H1 (cell line): ENCODE measurements at regions not wholly inside any gene's neighbourhood (a gene's known extent, or its start where the extent isn't known, plus 50 kb on each side); places are given as distances from the start of the nearest gene placed in this dataset.

Source experiments
- CTCF ChIA-PET: fragments of 300-600 bp; sonication (Branson Sonifier 250); formaldehyde crosslinking; loops from one replicate; lab custom pipeline; 2021; ENCODE audit not compliant: partially characterized antibody; lab: Charles Lee
- POLR2A ChIA-PET: fragments of 300-600 bp; sonication (Branson Sonifier 250); formaldehyde crosslinking; loops from one replicate; lab custom pipeline; 2021; ENCODE audit warnings: inconsistent platforms; ENCODE audit not compliant: partially characterized antibody; lab: Charles Lee
- DNase-seq, 2 experiments: peaks; one replicate each; pipeline versions ENCODE4 v3.0.0 to v3.0.0-alpha.2; 2010 to 2022; ENCODE audit warnings: low spot score in 2 of 2, low read depth in 1 of 2, mixed read lengths in 1 of 2
- FAIRE-seq: peaks from 2 replicates; lab custom pipeline; 2011; peaks lifted over from hg19 to GRCh38; lab: Jason Lieb, UNC
- H2AFZ ChIP-seq: 2 replicates; pipeline ENCODE4 v1.8.1; 2012; ENCODE audit warnings: low read length, inconsistent platforms
- H2AK5ac ChIP-seq: 2 replicates; pipeline ENCODE4 v1.6.1; 2013; ENCODE audit warnings: low read depth, low read length
- H2BK120ac ChIP-seq: replicated peaks from 2 replicates; pipeline ENCODE3; 2013; ENCODE audit warnings: low read depth, low read length, inconsistent platforms
- H2BK12ac ChIP-seq: 2 replicates; pipeline ENCODE4 v1.6.1; 2013; ENCODE audit warnings: low read depth, low read length
- H2BK15ac ChIP-seq: 2 replicates; pipeline ENCODE4 v1.6.1; 2013; ENCODE audit warnings: low read length
- H2BK20ac ChIP-seq: 2 replicates; pipeline ENCODE4 v1.6.1; 2013; ENCODE audit warnings: low read length
- H2BK5ac ChIP-seq: 2 replicates; pipeline ENCODE4 v1.6.1; 2013; ENCODE audit warnings: low read depth, low read length
- H3K14ac ChIP-seq: 2 replicates; pipeline ENCODE4 v1.6.1; 2013; ENCODE audit warnings: inconsistent platforms; ENCODE audit not compliant: insufficient read length
- H3K18ac ChIP-seq: 2 replicates; pipeline ENCODE4 v1.6.1; 2013; ENCODE audit warnings: low read length; ENCODE audit errors: extremely low read depth
- H3K23ac ChIP-seq: 2 replicates; pipeline ENCODE4 v1.6.1; 2013; ENCODE audit warnings: inconsistent platforms; ENCODE audit not compliant: insufficient read length
- H3K23me2 ChIP-seq: 2 replicates; pipeline ENCODE4 v1.6.1; 2013; ENCODE audit warnings: low read depth, low read length
- H3K27ac ChIP-seq: 2 replicates; pipeline ENCODE4 v1.6.1; 2011; ENCODE audit warnings: low read depth, low read length, inconsistent platforms
- H3K27me3 ChIP-seq, 4 experiments: replicated peaks in 1 of 4; 1 replicate in 1 of 4; 2 replicates in 3 of 4; pipeline versions ENCODE4 v1.6.1 to v1.8.1; 2011 to 2013; ENCODE audit warnings: low read length in 3 of 4, mild to moderate bottlenecking in 3 of 4, inconsistent platforms in 2 of 4, mixed read lengths in 2 of 4, moderate library complexity in 1 of 4; ENCODE audit not compliant: control insufficient read depth in 3 of 4, insufficient read depth in 3 of 4; ENCODE audit errors: extremely low read depth in 1 of 4
- H3K36me3 ChIP-seq, 4 experiments: 2 replicates each; pipeline versions ENCODE4 v1.6.1 to v1.8.1; 2011 to 2013; ENCODE audit warnings: mild to moderate bottlenecking in 4 of 4, low read length in 3 of 4, moderate library complexity in 2 of 4, control low read depth in 1 of 4, inconsistent platforms in 1 of 4; ENCODE audit not compliant: insufficient read depth in 4 of 4, control insufficient read depth in 2 of 4
- H3K4ac ChIP-seq: replicated peaks from 2 replicates; pipeline ENCODE3; 2013; ENCODE audit warnings: low read length, low read depth, mixed read lengths, inconsistent platforms; ENCODE audit not compliant: insufficient read length
- H3K4me1 ChIP-seq, 4 experiments: replicated peaks in 1 of 4; 1 replicate in 1 of 4; 2 replicates in 3 of 4; pipeline versions ENCODE4 v1.6.1 to v1.8.1; 2011 to 2013; ENCODE audit warnings: low read length in 3 of 4, inconsistent platforms in 2 of 4, mixed read lengths in 1 of 4; ENCODE audit not compliant: insufficient read depth in 4 of 4, control insufficient read depth in 3 of 4
- H3K4me2 ChIP-seq, 2 experiments: 2 replicates each; pipeline versions ENCODE4 v1.6.1 to v1.8.1; 2011 to 2013; ENCODE audit warnings: low read depth in 2 of 2, low read length in 2 of 2, control low read depth in 1 of 2, inconsistent platforms in 1 of 2, mild to moderate bottlenecking in 1 of 2; ENCODE audit not compliant: insufficient read depth in 1 of 2
- H3K4me3 ChIP-seq, 4 experiments: fragments of 200-600, 300-600 bp in 1 of 4; sonication (generic), shearing (Covaris generic), sonication (Bioruptor Twin) in 1 of 4; 2 replicates each; pipeline versions ENCODE4 v1.5.1 to v1.8.1; 2011 to 2016; ENCODE audit warnings: low read length in 4 of 4, low read depth in 3 of 4, control low read depth in 2 of 4, inconsistent platforms in 2 of 4, mild to moderate bottlenecking in 2 of 4, mixed read lengths in 1 of 4, moderate library complexity in 1 of 4; ENCODE audit not compliant: insufficient read depth in 2 of 4; ENCODE audit errors: extremely low read depth in 1 of 4
- H3K56ac ChIP-seq: replicated peaks from 2 replicates; pipeline ENCODE3; 2013; ENCODE audit warnings: low read depth, mild to moderate bottlenecking, mixed read lengths, low read length, inconsistent platforms; ENCODE audit not compliant: insufficient read length
- H3K79me1 ChIP-seq: 2 replicates; pipeline ENCODE4 v1.6.1; 2013; ENCODE audit warnings: low read depth, low read length, control low read depth
- H3K79me2 ChIP-seq, 2 experiments: 2 replicates each; pipeline versions ENCODE4 v1.6.1 to v1.8.1; 2012 to 2013; ENCODE audit warnings: low read length in 2 of 2, mild to moderate bottlenecking in 2 of 2, inconsistent platforms in 1 of 2; ENCODE audit not compliant: insufficient read depth in 2 of 2, control insufficient read depth in 1 of 2
- H3K9ac ChIP-seq, 4 experiments: replicated peaks in 1 of 4; 1 replicate in 1 of 4; 2 replicates in 3 of 4; pipeline versions ENCODE4 v1.6.1 to v1.8.1; 2011 to 2013; ENCODE audit warnings: low read depth in 3 of 4, low read length in 3 of 4, control low read depth in 2 of 4, mild to moderate bottlenecking in 2 of 4, moderate library complexity in 2 of 4, inconsistent platforms in 1 of 4; ENCODE audit errors: extremely low read depth in 1 of 4
- H3K9me3 ChIP-seq, 2 experiments: 2 replicates each; pipeline versions ENCODE4 v1.6.1 to v1.8.1; 2012 to 2013; ENCODE audit warnings: mild to moderate bottlenecking in 2 of 2, moderate library complexity in 2 of 2, control low read depth in 1 of 2, inconsistent platforms in 1 of 2, low read depth in 1 of 2, low read length in 1 of 2, mixed read lengths in 1 of 2; ENCODE audit not compliant: insufficient read depth in 2 of 2
- H4K20me1 ChIP-seq, 2 experiments: replicated peaks in 1 of 2; 2 replicates each; pipeline versions ENCODE3 to v1.8.1; 2011 to 2013; ENCODE audit warnings: inconsistent platforms in 2 of 2, low read length in 2 of 2, mild to moderate bottlenecking in 1 of 2; ENCODE audit not compliant: insufficient read depth in 2 of 2, control insufficient read depth in 1 of 2
- H4K5ac ChIP-seq: 2 replicates; pipeline ENCODE4 v1.6.1; 2013; ENCODE audit warnings: low read length, low read depth, mixed read lengths, inconsistent platforms; ENCODE audit not compliant: insufficient read length
- H4K8ac ChIP-seq: 2 replicates; pipeline ENCODE4 v1.8.0; 2013; ENCODE audit warnings: mild to moderate bottlenecking, moderate library complexity, low read length, inconsistent platforms; ENCODE audit not compliant: insufficient read depth; ENCODE audit errors: extremely low read depth
- H4K91ac ChIP-seq: replicated peaks from 2 replicates; pipeline ENCODE3; 2013; ENCODE audit warnings: low read length, mixed read lengths, inconsistent platforms; ENCODE audit not compliant: insufficient read length
- ATF3 ChIP-seq: IDR thresholded peaks from 2 replicates; pipeline ENCODE4 v1.6.1; 2011; ENCODE audit warnings: low read depth, mild to moderate bottlenecking, low read length; ENCODE audit not compliant: insufficient read depth
- BACH1 ChIP-seq: IDR thresholded peaks from 2 replicates; pipeline ENCODE4 v1.6.1; 2012; ENCODE audit warnings: low read length, improper control_type of control experiment
- CHD1 ChIP-seq: IDR thresholded peaks from 2 replicates; pipeline ENCODE4 v1.6.1; 2012; ENCODE audit warnings: low read depth, low read length, improper control_type of control experiment
- CREB1 ChIP-seq: IDR thresholded peaks from 2 replicates; pipeline ENCODE4 v1.6.1; 2012; ENCODE audit warnings: inconsistent platforms
- EZH2 ChIP-seq: fragments of 200-600 bp; sonication (generic); IDR thresholded peaks from 2 replicates; pipeline ENCODE4 v1.7.1; 2012; ENCODE audit warnings: low read depth, mild to moderate bottlenecking, moderate library complexity, low read length, inconsistent platforms; ENCODE audit not compliant: severe bottlenecking
- HDAC2 ChIP-seq, 2 experiments: fragments of 300-600 bp in 1 of 2; sonication (generic) in 1 of 2; IDR thresholded peaks; 2 replicates each; pipeline ENCODE4 v1.6.1; 2011 to 2012; ENCODE audit warnings: low read depth in 2 of 2, low read length in 2 of 2, mild to moderate bottlenecking in 2 of 2, moderate library complexity in 2 of 2, borderline replicate concordance in 1 of 2, inconsistent platforms in 1 of 2
- KDM1A ChIP-seq: fragments of 200-600, 300-600 bp; sonication (generic); IDR thresholded peaks from 2 replicates; pipeline ENCODE4 v1.7.1; 2016; ENCODE audit warnings: mild to moderate bottlenecking, low read length, borderline replicate concordance
- RBBP5 ChIP-seq: IDR thresholded peaks from 2 replicates; pipeline ENCODE4 v1.7.1; 2012; ENCODE audit warnings: low read depth, mild to moderate bottlenecking, inconsistent platforms, low read length, moderate library complexity, borderline replicate concordance
- SAP30 ChIP-seq: fragments of 300-600 bp; sonication (generic); IDR thresholded peaks from 2 replicates; pipeline ENCODE4 v1.7.1; 2012; ENCODE audit warnings: low read length, moderate library complexity, mild to moderate bottlenecking, inconsistent platforms; ENCODE audit not compliant: insufficient read depth, insufficient replicate concordance
- SIRT6 ChIP-seq: IDR thresholded peaks from one replicate; pipeline ENCODE4 v1.7.1; 2012; ENCODE audit warnings: low read length, inconsistent platforms
- SRF ChIP-seq: IDR thresholded peaks from 2 replicates; pipeline ENCODE4 v1.6.1; 2011; ENCODE audit warnings: mild to moderate bottlenecking, low read depth, low read length, moderate library complexity
- SUZ12 ChIP-seq: fragments of 200-600 bp; sonication (generic); IDR thresholded peaks from 2 replicates; pipeline ENCODE4 v1.6.1; 2012; ENCODE audit warnings: mild to moderate bottlenecking, inconsistent platforms, low read length, moderate library complexity, mixed read lengths
- WGBS, 2 experiments: shearing (Covaris generic) in 1 of 2; methylation state at CpG; one replicate each; pipeline versions ENCODE4 v1.1.6 to v1.1.7; 2013 to 2015; ENCODE audit warnings: low lambda C conversion rate in 2 of 2, mixed read lengths in 2 of 2, inconsistent platforms in 1 of 2, low coverage in 1 of 2, missing lambda C conversion rate in 1 of 2; ENCODE audit not compliant: insufficient replicate concordance in 2 of 2, insufficient coverage in 1 of 2, insufficient read length in 1 of 2; ENCODE audit errors: extremely low coverage in 1 of 2, missing lambda C conversion rate in 1 of 2; 5-methylcytosine and 5-hydroxymethylcytosine counted together

DNA sequence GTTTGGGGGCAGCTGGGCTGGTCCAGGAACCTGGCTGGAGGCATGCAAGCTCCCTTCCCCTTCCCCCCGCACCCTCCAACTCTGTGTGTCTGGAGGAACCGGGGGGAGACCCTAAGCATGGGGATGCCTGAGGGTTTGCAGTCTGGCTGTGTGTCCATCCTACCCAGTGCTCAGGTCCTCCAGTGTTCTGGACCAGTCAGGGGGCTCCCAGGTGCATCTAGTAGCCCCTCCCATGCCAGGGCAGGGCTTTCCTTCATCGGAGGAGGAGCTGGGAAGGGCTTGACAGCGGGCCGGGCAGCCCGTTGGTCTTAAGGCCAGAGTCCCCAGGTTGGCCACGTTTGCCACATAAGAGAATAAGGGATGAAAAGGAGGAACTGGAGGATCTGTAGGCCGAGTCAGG is 62.6 kb upstream of the IGFBPL1 start:
- ChIA-PET CTCF (interaction anchor here (1.3 kb wide), 1 partner anchor 54 kb away, joined by 3 read pairs; no protein-coding TSS in a partner anchor), POLR2A (no interaction called here)
- no peaks in the 10 kb centered on the region; a peak in 1 of 4 replicates for H3K9me3 ChIP-seq
- no peak overlapping the region for H2BK12ac ChIP-seq
- peaks cover 11 to 24% (median 21%) of the 10 kb centered on the region in 4 experiments for H3K4me1 ChIP-seq
- H3K23me2 ChIP-seq = no peaks in the 10 kb centered on the region
- no peak overlapping the region for H3K56ac ChIP-seq
- H2AK5ac ChIP-seq = no peak overlapping the region
- FAIRE-seq (no peak), DNase-seq (peak in 1 of 2 experiments; percentile 59)
- no peak overlapping the region for H2BK120ac ChIP-seq
- H2BK20ac ChIP-seq = no peak overlapping the region; the same call in 1 of the 2 replicates
- no peaks in the 10 kb centered on the region for H4K20me1 ChIP-seq
- no peaks in the 10 kb centered on the region for H3K36me3 ChIP-seq
- H3K23ac ChIP-seq = no peak overlapping the region
- H3K79me1 ChIP-seq = no peaks in the 10 kb centered on the region
- no peak overlapping the region for H2AFZ ChIP-seq
- H3K4me2 ChIP-seq = peak overlapping the region in 1 of 2 experiments; percentile 30; a peak in 1 of 4 replicates
- 66% methylated on average over 8 of the region's 8 CpGs; no CpG with 5 or more reads in 1 of the 2 experiments for WGBS, 2 experiments
- H3K79me2 ChIP-seq = no peaks in the 10 kb centered on the region
- no peak overlapping the region for H3K27ac ChIP-seq
- H4K5ac ChIP-seq = peak overlapping the region; percentile 3
- H4K91ac ChIP-seq = no peak overlapping the region
- H3K27me3 ChIP-seq = no peaks in the 10 kb centered on the region
- peak overlapping the region; percentile 32 for H3K18ac ChIP-seq
- no peak overlapping the region for H3K4ac ChIP-seq
- no peak overlapping the region for H4K8ac ChIP-seq
- H3K14ac ChIP-seq = no peak overlapping the region
- H3K9ac ChIP-seq = no peak overlapping the region
- no peak overlapping the region for H2BK15ac ChIP-seq
- no peak overlapping the region for H3K4me3 ChIP-seq
- 0 out of 2 replicates have a peak overlapping the region, but pooled peaks have one; percentile 83 for H2BK5ac ChIP-seq
- no peak for TF ChIP-seq BACH1
- no peak for TF ChIP-seq CREB1
- no peak for TF ChIP-seq CHD1
- TF ChIP-seq SUZ12 = no peak
- no peak for TF ChIP-seq SRF
- TF ChIP-seq HDAC2 (IDR thresholded peaks at IDR 0.05; ENCODE audit: borderline replicate concordance in 1 of 2, low read depth in 2 of 2, low read length in 2 of 2) = no peak
- no peak for TF ChIP-seq KDM1A
- no peak for TF ChIP-seq SAP30
- TF ChIP-seq RBBP5 = no peak
- no peak for TF ChIP-seq SIRT6
- no peak for TF ChIP-seq EZH2
- no peak for TF ChIP-seq ATF3
